WTC11 (cell line): ENCODE measurements at regions not wholly inside any gene's neighbourhood (a gene's known extent, or its start where the extent isn't known, plus 50 kb on each side); places are given as distances from the start of the nearest gene placed in this dataset.

ENCODE experiments used
- AR ChIP-seq: fragments of 250-450 bp; sonication (Bioruptor Pico); IDR thresholded peaks from 2 replicates; pipeline ENCODE4 v1.9.0; 2021; ENCODE audit warnings: mild to moderate bottlenecking
- CREB1 ChIP-seq: sonication (generic); formaldehyde crosslinking; IDR thresholded peaks from 2 replicates; pipeline ENCODE4 v1.8.0; 2023; ENCODE audit warnings: mild to moderate bottlenecking, missing genetic modification reagents
- CREM ChIP-seq: sonication (generic); formaldehyde crosslinking; IDR thresholded peaks from 2 replicates; pipeline ENCODE4 v1.8.1; 2022; ENCODE audit warnings: mild to moderate bottlenecking, missing genetic modification reagents, moderate library complexity
- CTCF ChIP-seq: fragments of 200-600 bp; IDR thresholded peaks from 2 replicates; pipeline ENCODE4 v1.8.0; 2022; ENCODE audit warnings: antibody characterized with exemption
- E2F5 ChIP-seq: sonication (generic); formaldehyde crosslinking; IDR thresholded peaks from 2 replicates; pipeline ENCODE4 v1.8.1; 2022; ENCODE audit warnings: mild to moderate bottlenecking, moderate library complexity, missing genetic modification reagents
- FOXK1 ChIP-seq: sonication (generic); formaldehyde crosslinking; IDR thresholded peaks from 2 replicates; pipeline ENCODE4 v1.8.0; 2022; ENCODE audit warnings: mild to moderate bottlenecking, moderate library complexity, missing genetic modification reagents
- HMGXB4 ChIP-seq: sonication (generic); formaldehyde crosslinking; IDR thresholded peaks from 2 replicates; pipeline ENCODE4 v1.8.1; 2023; ENCODE audit warnings: mild to moderate bottlenecking, moderate library complexity, missing genetic modification reagents
- IRF1 ChIP-seq: sonication (generic); formaldehyde crosslinking; IDR thresholded peaks from 2 replicates; pipeline ENCODE4 v1.8.0; 2023; ENCODE audit warnings: missing genetic modification reagents
- MAX ChIP-seq: sonication (generic); formaldehyde crosslinking; IDR thresholded peaks from 2 replicates; pipeline ENCODE4 v1.8.0; 2022; ENCODE audit warnings: mild to moderate bottlenecking, missing genetic modification reagents
- MLX ChIP-seq: sonication (generic); formaldehyde crosslinking; IDR thresholded peaks from 2 replicates; pipeline ENCODE4 v1.8.1; 2023; ENCODE audit warnings: mild to moderate bottlenecking, missing genetic modification reagents, moderate library complexity
- NFE2L1 ChIP-seq: sonication (generic); formaldehyde crosslinking; IDR thresholded peaks from 2 replicates; pipeline ENCODE4 v1.8.1; 2023; ENCODE audit warnings: missing genetic modification reagents
- STAT6 ChIP-seq: sonication (generic); formaldehyde crosslinking; conservative IDR thresholded peaks from 2 replicates; pipeline ENCODE4 v1.8.1; 2023; ENCODE audit warnings: mild to moderate bottlenecking, low read depth, missing genetic modification reagents, moderate library complexity
- TP53 ChIP-seq: sonication (generic); formaldehyde crosslinking; IDR thresholded peaks from 2 replicates; pipeline ENCODE4 v1.8.1; 2023; ENCODE audit warnings: mild to moderate bottlenecking, missing genetic modification reagents

GRCh38 chr4:189615217-189615663 is 325.4 kb upstream of the FRG1 start:
- TF ChIP-seq IRF1 (CRISPR knock-in tag) (no peak), CTCF (no peak), MLX (CRISPR knock-in tag) (no peak), NFE2L1 (CRISPR knock-in tag) (no peak), STAT6 (CRISPR knock-in tag) (no peak), MAX (CRISPR knock-in tag) (no peak), TP53 (CRISPR knock-in tag) (no peak), AR (CRISPR knock-in tag) (no peak), CREB1 (CRISPR knock-in tag) (no peak), CREM (no peak), FOXK1 (no peak), HMGXB4 (CRISPR knock-in tag) (no peak), E2F5 (CRISPR knock-in tag) (no peak)
